ENCODE measurements at regions not wholly inside any gene's neighbourhood (a gene's known extent, or its start where the extent isn't known, plus 50 kb on each side); places are given as distances from the start of the nearest gene placed in this dataset.

- H3K27me3 ChIP-seq (ENCODE audit: insufficient read depth, low read length), result no peaks in the 10 kb centered on the region; the same call in 1 of the 2 replicates
- H3K9me2 ChIP-seq (ENCODE audit: insufficient read depth), result no peaks in the 10 kb centered on the region
- H3K4me2 ChIP-seq (ENCODE audit: low read length), result no peak overlapping the region
- no peaks in the 10 kb centered on the region for H3K79me2 ChIP-seq (ENCODE audit: insufficient read depth, low read length)
- no peak overlapping the region for H3K9ac ChIP-seq (ENCODE audit: low read length)
- ChIA-PET POLR2A (no interaction called here), RAD21 (ENCODE audit: low non-redundant PET in 1 of 2, low total read pairs in 2 of 2, uncharacterized antibody in 2 of 2, unreplicated experiment in 2 of 2) (no interaction called here), CTCF (interaction anchor here (1.0 to 1.9 kb wide), 6 partner anchors 10 to 568 kb away, joined by 4 to 5 read pairs (median 4); no protein-coding TSS in a partner anchor)
- intact Hi-C loops (cut with micrococcal nuclease), result no loop called here
- H2AFZ ChIP-seq (ENCODE audit: low read depth, low read length, poor library complexity, severe bottlenecking), result no peak overlapping the region
- TF ChIP-seq ZNF274 (IDR thresholded peaks at IDR 0.05; ENCODE audit: low read depth, low read length) (no peak), EZH2phosphoT487 (IDR thresholded peaks at IDR 0.05; ENCODE audit: borderline replicate concordance) (no peak), ZBTB33 (IDR thresholded peaks at IDR 0.05; ENCODE audit: extremely low read depth, insufficient replicate concordance, low read length) (no peak), POLR2AphosphoS5 (IDR thresholded peaks at IDR 0.05; ENCODE audit: low read depth, low read length) (no peak), ZFX (IDR thresholded peaks at IDR 0.05) (no peak), YY1 (IDR thresholded peaks at IDR 0.05; ENCODE audit: extremely low read depth, insufficient replicate concordance, low read depth, low read length) (no peak), FOSL1 (IDR thresholded peaks at IDR 0.05; ENCODE audit: low read depth) (no peak), SIN3A (IDR thresholded peaks at IDR 0.05; ENCODE audit: low read depth) (no peak), ATF3 (IDR thresholded peaks at IDR 0.05) (no peak), REST (IDR thresholded peaks at IDR 0.05; ENCODE audit: low read depth) (no peak), MAX (IDR thresholded peaks at IDR 0.05) (no peak), RAD21 (IDR thresholded peaks at IDR 0.05; ENCODE audit: low read depth) (no peak), CTCF (IDR thresholded peaks at IDR 0.05 in 2 of 3, conservative IDR thresholded peaks at IDR 0.05 in 1 of 3; ENCODE audit: borderline replicate concordance in 1 of 3, insufficient read depth in 1 of 3, low read depth in 2 of 3, low read length in 2 of 3) (no peak), TCF7L2 (IDR thresholded peaks at IDR 0.05; ENCODE audit: borderline replicate concordance, extremely low read depth, insufficient read depth, insufficient read length) (no peak)
- H3K4me3 ChIP-seq (replicated peaks in 1 of 2; ENCODE audit: low read depth in 1 of 2, low read length in 2 of 2), result no peak overlapping the region
- BruUV-seq (replicated peaks), result no TSS peak
- no peaks in the 10 kb centered on the region for H3K36me3 ChIP-seq (ENCODE audit: control insufficient read depth in 1 of 2, insufficient read depth in 2 of 2, low read length in 2 of 2)
- H3K9me3 ChIP-seq (ENCODE audit: control insufficient read depth in 1 of 2, insufficient read depth in 1 of 2, low read depth in 1 of 2, low read length in 2 of 2), result no peaks in the 10 kb centered on the region
- ATAC-seq (no peak), DNase-seq (ENCODE audit: low read depth, low spot score) (no peak)
- H4K20me1 ChIP-seq (ENCODE audit: insufficient read depth), result no peaks in the 10 kb centered on the region
- H3K4me1 ChIP-seq (ENCODE audit: control insufficient read depth in 1 of 2, insufficient read depth in 2 of 2, low read length in 2 of 2), result no peaks in the 10 kb centered on the region
- H3K27ac ChIP-seq (ENCODE audit: low read depth, low read length), result no peak overlapping the region
These were observed 194.1 kb upstream of the KBTBD8 start for GRCh38 chr3:66803721-66804695.

All from HCT116 (cell line).